ENCODE measurements at regions not wholly inside any gene's neighbourhood (a gene's known extent, or its start where the extent isn't known, plus 50 kb on each side); places are given as distances from the start of the nearest gene placed in this dataset.

DNA sequence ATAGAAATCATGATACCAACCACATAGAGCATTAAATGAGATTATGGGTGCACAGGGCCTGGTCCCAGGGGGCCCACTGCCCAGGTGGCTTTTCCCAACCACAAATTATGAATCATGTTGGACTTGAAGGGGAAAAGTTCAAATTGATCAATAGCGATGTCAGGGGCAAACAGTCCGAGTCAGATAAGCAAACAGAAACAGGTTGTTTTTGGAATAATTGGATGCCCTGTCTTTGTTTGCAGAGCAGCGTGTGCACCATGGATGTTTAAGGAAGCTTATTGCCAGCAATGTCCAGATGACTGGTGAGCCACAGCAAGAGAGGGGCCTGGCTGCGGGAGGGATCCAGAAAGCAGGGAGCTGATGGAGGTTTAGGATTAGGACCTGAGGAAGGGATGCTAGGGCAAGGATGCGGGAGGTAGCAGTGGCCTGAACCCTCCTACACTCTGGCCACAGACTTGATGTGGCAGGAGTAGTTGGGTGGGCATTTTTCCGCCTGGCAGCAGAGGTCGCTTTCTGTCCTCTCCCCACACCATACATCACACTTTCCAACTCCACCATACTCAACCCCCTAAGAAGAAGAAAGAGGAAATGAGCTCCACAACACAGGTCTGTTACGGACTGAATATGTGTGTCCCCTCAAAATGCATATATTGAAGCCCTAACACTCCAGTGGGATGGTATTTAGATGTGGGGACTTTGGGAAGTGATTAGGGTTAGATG lies 266.4 kb upstream of the RPL38 start:
- DNase-seq: no peak

DNA sequence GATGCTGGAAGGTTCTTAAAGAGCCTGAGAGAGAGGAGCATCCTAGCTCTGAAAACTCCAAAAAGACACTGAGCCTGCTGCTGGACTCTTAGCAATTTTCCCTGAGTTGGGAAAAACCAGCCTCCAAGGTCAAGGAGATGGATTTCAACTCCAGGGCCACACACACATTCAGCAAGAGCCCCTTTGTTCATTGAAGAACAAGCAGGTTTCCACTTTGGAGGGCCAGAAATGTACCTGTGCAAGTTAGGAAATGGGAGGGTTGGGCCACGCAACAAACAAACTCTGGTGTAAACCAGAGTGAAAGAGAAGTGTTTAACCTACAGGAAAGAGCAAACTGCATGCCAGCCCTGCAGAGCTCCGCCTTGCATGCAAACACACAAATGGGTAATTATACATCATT lies 264.8 kb upstream of the RPL38 start:
- no peak for DNase-seq

- peak; percentile 23 for DNase-seq
Observed at GRCh38 chr17:73939806-73940205, 263.7 kb upstream of the RPL38 start.

GRCh38 chr17:73940511-73940910 lies 263.0 kb upstream of the RPL38 start:
- DNase-seq: no peak

GRCh38 chr17:73941919-73942530 lies 261.5 kb upstream of the RPL38 start:
- DNase-seq: no peak

DNA sequence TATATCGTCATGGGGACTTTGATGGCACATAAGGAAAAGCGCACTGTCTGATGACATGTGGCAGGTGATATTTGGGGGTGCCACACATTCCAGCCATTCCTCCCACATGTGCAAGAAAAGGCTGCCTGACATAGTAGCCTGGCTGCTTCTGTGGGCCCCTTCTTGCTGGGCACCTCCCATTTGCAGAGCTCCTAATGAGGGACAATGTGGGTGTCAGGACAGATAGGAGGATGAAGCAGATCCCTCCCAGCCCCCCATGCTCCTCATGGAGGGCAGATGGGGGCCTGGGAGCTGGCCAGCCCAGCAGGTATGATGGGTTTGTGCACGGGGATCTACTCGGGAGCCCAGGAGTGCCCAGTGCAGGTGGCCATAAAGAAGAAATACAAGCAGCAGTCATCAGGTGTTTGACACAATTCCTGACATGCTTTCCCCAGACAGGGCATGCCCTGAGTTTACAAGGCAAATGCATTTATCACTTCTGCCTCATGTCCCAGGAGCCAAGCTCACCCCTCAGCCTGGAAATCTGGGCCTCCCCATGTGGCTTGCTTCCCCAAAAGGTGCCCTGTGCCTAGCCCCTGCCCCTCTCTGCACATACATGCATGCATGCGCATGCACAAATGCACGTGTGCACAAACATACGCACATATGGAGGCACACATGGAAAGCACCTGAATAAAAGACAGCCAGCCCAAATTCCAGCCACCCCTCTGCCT lies 260.6 kb upstream of the RPL38 start:
- no peak for DNase-seq

DNA sequence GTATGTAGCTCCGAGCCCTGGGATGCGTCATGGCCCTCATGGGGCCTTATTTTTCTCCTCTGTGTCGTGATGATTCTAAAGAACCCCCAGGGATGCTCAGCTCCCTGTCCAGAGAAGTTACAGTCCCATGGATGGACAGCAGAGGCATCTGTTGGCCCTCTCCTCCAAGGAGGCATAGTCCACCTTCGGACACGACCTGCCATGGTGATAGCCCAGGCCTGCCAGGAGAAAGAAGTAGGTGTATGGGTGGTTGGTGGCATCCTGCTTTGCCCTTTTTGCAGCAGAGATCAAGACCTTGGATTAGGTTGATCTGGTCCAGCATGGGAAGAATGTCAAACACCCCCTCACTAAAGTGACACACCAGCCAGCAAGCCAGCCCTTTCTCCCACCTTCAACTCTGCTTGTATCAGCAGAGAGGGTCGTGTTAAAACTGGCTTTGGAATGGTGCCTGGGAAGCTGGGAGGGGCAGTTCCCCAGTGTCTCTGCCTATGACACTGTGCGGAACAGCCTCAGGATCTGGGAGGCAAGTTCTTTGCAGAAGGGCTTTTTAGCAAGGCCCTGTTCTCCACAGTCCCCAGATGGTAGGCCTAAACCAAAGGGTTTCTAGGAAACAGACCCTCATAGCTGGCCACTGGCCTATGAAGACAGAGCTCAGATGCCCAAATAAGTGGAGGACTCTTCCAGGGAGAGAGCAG lies 259.9 kb upstream of the RPL38 start:
- no peak for DNase-seq

DNA sequence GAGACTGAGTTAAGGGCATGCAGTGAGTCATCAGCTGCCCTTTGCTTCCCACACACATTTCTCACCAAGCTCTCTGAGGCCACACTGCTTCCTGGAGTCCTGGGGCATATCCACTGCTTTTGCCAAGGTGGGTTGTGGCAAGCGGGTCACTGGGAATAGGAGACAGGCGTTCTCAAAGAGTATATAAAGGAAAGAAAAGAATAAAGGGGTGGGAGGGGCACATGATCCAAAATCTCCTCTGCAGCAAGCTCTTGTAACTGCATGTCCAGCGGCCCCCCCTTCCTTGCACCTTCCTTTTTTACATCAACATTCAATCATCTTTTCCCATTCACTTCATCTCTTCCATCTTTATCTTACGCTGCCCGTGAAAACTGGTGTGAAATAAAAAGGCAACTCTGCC lies 259.1 kb upstream of the RPL38 start:
- DNase-seq: no peak

DNA sequence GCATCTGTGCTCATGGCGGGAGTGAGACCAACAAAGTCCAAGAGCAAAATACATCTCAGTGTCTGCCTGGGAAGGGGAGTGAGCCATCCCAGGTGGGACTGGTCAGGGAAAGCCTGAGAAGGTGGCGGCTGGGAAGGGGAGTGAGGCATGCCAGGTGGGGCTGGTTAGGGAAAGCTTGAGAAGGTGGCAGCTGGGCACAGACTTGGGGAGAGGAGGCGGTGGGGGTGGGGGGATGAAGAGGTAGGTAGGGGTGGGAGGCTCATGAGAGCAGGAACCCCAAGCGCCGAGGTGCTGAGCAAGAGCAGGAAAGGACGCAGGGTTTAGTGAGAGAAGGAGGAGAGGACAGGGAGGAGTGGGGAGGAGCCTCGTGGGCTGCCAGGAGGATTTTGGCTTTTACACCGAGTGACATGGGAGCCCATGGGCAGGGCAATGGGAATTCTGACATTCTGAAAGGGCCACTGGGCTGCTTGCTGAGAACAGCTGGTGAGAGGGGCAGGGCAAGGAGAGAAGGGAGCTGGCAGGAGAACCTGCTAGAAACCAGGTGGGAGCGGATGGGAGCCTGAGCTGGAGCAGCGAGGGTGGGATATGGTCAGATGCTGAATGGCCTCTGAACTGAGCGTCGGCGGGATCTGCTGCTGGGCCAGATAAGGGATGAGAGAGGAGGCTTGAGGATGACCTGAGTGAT lies 256.1 kb upstream of the RPL38 start:
- no peak for DNase-seq

DNA sequence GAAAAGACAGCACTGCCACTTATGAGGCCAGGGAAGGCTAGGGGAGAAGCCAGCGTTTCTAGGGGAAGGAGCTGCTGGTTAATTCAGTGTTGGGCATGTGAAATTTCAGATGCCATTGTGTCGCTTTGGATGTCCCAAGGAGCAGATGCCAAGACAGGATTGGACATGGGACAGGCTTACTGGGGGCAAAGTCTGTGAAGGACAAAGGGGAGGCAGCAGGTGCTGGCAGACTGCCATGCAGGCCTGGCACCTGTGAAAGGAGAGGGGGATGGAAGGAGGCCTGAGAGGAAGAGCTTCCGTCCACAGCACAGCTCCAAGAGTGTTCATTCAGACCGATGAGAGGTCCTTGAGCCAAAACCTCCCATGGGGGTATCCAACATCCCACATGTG lies 255.5 kb upstream of the RPL38 start:
- no peak for DNase-seq

- no peak for DNase-seq
Observed at GRCh38 chr17:73949903-73950592, 253.4 kb upstream of the RPL38 start.

DNA sequence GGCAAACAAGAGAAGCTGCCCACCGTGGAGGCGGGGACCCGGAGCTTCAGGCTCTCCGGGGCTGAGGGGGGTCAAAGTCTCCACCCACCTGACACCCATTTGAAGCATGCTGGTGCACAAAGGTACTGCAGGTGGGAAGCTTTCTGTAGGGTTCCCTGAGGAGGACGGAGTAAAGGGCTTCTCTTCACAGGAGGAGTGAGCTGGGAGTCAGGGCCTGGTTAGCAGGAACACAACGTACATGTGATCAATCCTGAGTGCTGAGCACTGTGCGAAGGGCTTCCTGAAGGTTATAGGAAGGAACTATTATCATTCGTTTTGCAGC lies 252.9 kb upstream of the RPL38 start:
- no peak for DNase-seq

DNA sequence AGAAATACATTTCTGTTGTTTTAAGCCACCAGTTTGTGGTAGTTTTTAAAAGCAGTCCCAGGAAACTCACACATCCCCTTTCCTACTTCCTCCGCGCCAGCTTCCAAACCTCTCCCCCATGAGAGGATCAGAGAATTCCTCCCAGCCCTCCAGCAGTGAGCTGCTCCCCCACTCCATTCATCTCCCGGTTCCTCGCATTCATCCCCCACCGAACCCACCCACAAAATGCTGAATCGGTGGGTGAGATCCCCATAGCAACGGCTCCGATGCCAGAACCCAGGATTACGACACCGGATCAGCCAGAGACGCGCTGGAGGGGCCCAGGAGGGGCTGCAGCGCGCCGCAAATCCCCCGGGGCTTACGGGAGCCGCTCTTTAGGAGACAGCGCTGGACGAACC lies 251.4 kb upstream of the RPL38 start:
- DNase-seq: no peak

- DNase-seq: peak; percentile 56
Observed at GRCh38 chr17:73952480-73953205, 250.8 kb upstream of the RPL38 start.

GRCh38 chr17:73953206-73954033 lies 250.1 kb upstream of the RPL38 start:
- no peak for DNase-seq

DNA sequence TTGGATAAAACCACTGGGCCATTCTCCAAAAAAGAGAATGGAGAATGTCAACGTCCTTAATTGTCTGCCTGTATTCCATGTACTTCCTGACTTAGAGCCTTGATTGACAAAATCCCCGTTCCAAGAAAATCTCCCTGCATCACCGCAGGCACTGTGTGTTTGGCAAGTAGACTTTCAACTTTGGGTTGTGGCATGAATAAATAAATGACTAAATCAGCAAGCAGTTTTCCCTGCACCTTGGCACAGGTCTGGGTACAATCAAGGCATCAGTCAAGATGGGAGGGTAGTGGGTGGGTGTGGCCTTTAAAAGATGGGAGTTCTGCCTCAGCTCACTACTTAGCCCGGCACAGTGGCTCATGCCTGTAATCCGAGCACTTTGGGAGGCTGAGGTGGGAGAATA lies 248.5 kb upstream of the RPL38 start:
- no peak for DNase-seq

- no peak for DNase-seq
Observed at GRCh38 chr17:73955616-73956015, 247.9 kb upstream of the RPL38 start.

- DNase-seq: no peak
Observed at GRCh38 chr17:73956169-73956568, 247.3 kb upstream of the RPL38 start.

DNA sequence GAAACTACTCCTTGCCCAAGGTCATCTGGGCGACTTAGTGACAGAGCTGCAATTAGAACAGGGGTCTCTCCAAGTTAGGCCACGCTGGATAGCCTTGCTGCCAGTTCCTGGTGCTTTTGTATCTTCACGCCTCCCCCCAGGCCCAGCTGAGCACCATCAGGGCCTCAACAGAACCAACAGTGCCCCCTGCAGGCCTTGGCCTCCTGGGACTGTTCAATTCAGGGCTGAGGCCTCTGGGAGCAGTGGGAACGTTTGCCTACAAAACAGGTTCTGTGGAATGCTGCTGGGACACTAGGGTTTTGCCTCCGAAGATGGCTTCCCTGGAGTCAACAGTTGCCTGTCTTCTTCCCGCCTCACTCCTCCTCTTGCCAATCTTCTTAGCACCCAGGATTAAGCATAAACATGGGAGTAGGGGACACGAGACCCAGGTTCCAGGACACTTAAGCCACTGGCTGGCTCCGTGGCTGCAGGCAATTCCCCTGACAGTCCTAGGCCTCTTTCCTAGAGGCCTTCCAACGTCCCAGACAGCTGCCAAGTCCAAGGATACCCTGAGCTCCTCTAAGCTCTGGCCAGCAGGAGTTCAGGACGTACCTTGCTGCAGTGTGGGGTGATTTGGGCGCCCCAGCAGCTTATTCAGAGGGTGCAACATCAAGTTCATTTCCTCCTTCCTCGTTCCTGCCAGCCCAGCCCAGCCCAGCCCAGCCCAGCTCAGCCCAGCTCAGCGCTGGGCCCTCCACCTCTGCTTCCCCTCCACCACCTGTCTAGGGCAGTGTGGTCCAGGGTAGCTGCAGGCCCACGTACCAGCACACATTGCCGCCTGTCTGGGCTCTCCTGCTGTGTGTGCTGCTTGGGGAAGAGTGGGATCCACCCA lies 246.6 kb upstream of the RPL38 start:
- peak; percentile 80 for DNase-seq

DNA sequence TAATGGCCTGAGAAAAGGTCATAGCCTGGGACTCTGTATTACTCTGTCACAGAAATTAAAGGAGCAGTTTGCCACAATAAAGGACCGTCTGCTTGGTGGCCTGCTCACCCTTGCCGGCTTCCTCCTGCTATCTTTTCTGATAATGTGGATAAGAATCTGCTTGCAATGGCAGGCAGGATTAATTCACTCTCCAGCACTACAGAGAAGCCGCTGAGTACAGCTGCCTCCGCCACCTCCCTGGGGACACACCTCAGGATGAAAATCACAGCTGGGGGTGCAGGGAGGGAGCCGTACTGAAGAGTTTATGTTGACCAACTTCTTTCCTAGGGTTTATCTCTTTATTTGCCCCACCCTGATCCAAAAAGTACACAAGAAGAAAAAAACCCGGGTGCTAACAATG lies 245.9 kb upstream of the RPL38 start:
- no peak for DNase-seq

All from NCI-H510A treated with DMSO at 0.1 percent for 48 hours (cell line).